Psoas muscle (tissue), 7 donors: ENCODE measurements at regions not wholly inside any gene's neighbourhood (a gene's known extent, or its start where the extent isn't known, plus 50 kb on each side); places are given as distances from the start of the nearest gene placed in this dataset.

Experiments used
- ATAC-seq, 4 donors: fragments of 200-7000 bp; cut with Tn5 transposase; one replicate each; pipeline ENCODE4 v1.9.1; 2020; ENCODE audit warnings: moderate library complexity in 3 of 4, mild to moderate bottlenecking in 2 of 4
- DNase-seq, 2 donors: peaks; one replicate each; pipeline ENCODE4 v3.0.0-alpha.2; 2020
- H3K27ac ChIP-seq: fragments of 200-600 bp; one replicate; pipeline ENCODE4 v1.8.0; 2022
- H3K27me3 ChIP-seq, 3 donors: fragments of 200-600 bp in 1 of 3; one replicate each; pipeline versions ENCODE4 v1.6.1 to v1.8.0; 2013 to 2022; ENCODE audit warnings: low read length in 2 of 3, mild to moderate bottlenecking in 2 of 3, moderate library complexity in 1 of 3; ENCODE audit not compliant: insufficient read depth in 3 of 3
- H3K36me3 ChIP-seq, 2 donors: fragments of 200-600 bp in 1 of 2; one replicate each; pipeline versions ENCODE4 v1.6.1 to v1.8.0; 2013 to 2022; ENCODE audit warnings: low read depth in 1 of 2, mild to moderate bottlenecking in 1 of 2, moderate library complexity in 1 of 2; ENCODE audit not compliant: insufficient read depth in 1 of 2
- H3K4me1 ChIP-seq: fragments of 200-600 bp; one replicate; pipeline ENCODE4 v1.8.0; 2022
- H3K4me3 ChIP-seq: fragments of 200-600 bp; one replicate; pipeline ENCODE4 v1.8.0; 2022; ENCODE audit warnings: mild to moderate bottlenecking
- H3K9me3 ChIP-seq: fragments of 200-600 bp; one replicate; pipeline ENCODE4 v1.8.0; 2022
- CTCF ChIP-seq: fragments of 200-600 bp; IDR thresholded peaks from one replicate; pipeline ENCODE4 v1.8.0; 2022; ENCODE audit warnings: antibody characterized with exemption
- WGBS, 3 donors: extraction: QIAGEN DNeasy Blood & Tissue Kit; methylation state at CpG; one replicate each; pipeline versions ENCODE4 v1.1.6 to v1.1.7; 2013; 5-methylcytosine and 5-hydroxymethylcytosine counted together
- intact Hi-C, 2 donors: fragments of 100-400 bp; cut with DNase I; formaldehyde crosslinking; loops; one replicate each; pipeline versions ENCODE4 v1.11.0 to v1.14.2; 2022
- donor health status: healthy with polysubstance abuse.
- donor health status: DM: no; HTN: no; CAD: no; lungs with moderate emphysema.
- donor health status: Bipolar disorder and iron deficiency.
- donor health status: healthy.
- donor health status: DM: yes; HTN: yes; CAD: no.
- donor health status: DM: no; HTN: no; CAD: no.
- donor health status: DM: yes; HTN: yes; CAD: no.

- no peaks in the 10 kb centered on the region for H3K4me1 ChIP-seq
- DNase-seq (no peak), ATAC-seq (no peak)
- H3K27me3 ChIP-seq, result no peaks in the 10 kb centered on the region
- 77 to 86% (median 83%) methylated on average over 2 of the region's 2 CpGs for WGBS, 3 donors
- no peak overlapping the region for H3K27ac ChIP-seq
- no peak overlapping the region for H3K4me3 ChIP-seq
- no peaks in the 10 kb centered on the region for H3K9me3 ChIP-seq
- no peak for TF ChIP-seq CTCF
- intact Hi-C loops, result no loop called here
- no peaks in the 10 kb centered on the region for H3K36me3 ChIP-seq
Measured at GRCh38 chr1:194816859-194817258, 1630.4 kb upstream of the B3GALT2 start.

GRCh38 chr1:194813096-194813495 is 1626.7 kb upstream of the B3GALT2 start:
- no peak for TF ChIP-seq CTCF
- no peaks in the 10 kb centered on the region for H3K36me3 ChIP-seq
- H3K27ac ChIP-seq, result no peak overlapping the region
- H3K4me3 ChIP-seq, result no peak overlapping the region
- no peaks in the 10 kb centered on the region for H3K9me3 ChIP-seq
- intact Hi-C loops, result no loop called here
- no peak for ATAC-seq
- H3K27me3 ChIP-seq, result no peaks in the 10 kb centered on the region
- no peak for DNase-seq
- no peaks in the 10 kb centered on the region for H3K4me1 ChIP-seq
- WGBS, 3 donors, result 69 to 82% (median 81%) methylated on average over 1 of the region's 1 CpG

GRCh38 chr1:194809665-194810064 is 1623.3 kb upstream of the B3GALT2 start:
- no peak overlapping the region for H3K27ac ChIP-seq
- no peaks in the 10 kb centered on the region for H3K36me3 ChIP-seq
- H3K27me3 ChIP-seq, result no peaks in the 10 kb centered on the region
- intact Hi-C loops, result no loop called here
- H3K4me1 ChIP-seq, result no peaks in the 10 kb centered on the region
- ATAC-seq, result no peak
- WGBS, 3 donors, result 63 to 74% (median 69%) methylated on average over 1 of the region's 1 CpG
- no peak for DNase-seq
- H3K9me3 ChIP-seq, result no peaks in the 10 kb centered on the region
- H3K4me3 ChIP-seq, result no peak overlapping the region
- TF ChIP-seq CTCF, result no peak

- intact Hi-C loops, result no loop called here
- no peak for TF ChIP-seq CTCF
- H3K9me3 ChIP-seq, result no peaks in the 10 kb centered on the region
- no peaks in the 10 kb centered on the region for H3K4me1 ChIP-seq
- 27 to 29% (median 28%) methylated on average over 3 of the region's 3 CpGs for WGBS, 3 donors
- ATAC-seq (no peak), DNase-seq (no peak)
- H3K27me3 ChIP-seq, result no peaks in the 10 kb centered on the region
- no peak overlapping the region for H3K4me3 ChIP-seq
- no peaks in the 10 kb centered on the region for H3K36me3 ChIP-seq
- H3K27ac ChIP-seq, result no peak overlapping the region
Measured at GRCh38 chr1:194809215-194809614, 1622.8 kb upstream of the B3GALT2 start.

- H3K4me3 ChIP-seq, result no peak overlapping the region
- 64 to 76% (median 73%) methylated on average over 1 of the region's 1 CpG for WGBS, 3 donors
- intact Hi-C loops, result no loop called here
- DNase-seq (no peak), ATAC-seq (no peak)
- H3K4me1 ChIP-seq, result no peaks in the 10 kb centered on the region
- H3K27ac ChIP-seq, result no peak overlapping the region
- no peak for TF ChIP-seq CTCF
- no peaks in the 10 kb centered on the region for H3K36me3 ChIP-seq
- H3K27me3 ChIP-seq, result no peaks in the 10 kb centered on the region
- H3K9me3 ChIP-seq, result no peaks in the 10 kb centered on the region
Measured at GRCh38 chr1:194807530-194808220, 1621.3 kb upstream of the B3GALT2 start.
